ENCODE measurements at regions not wholly inside any gene's neighbourhood (a gene's known extent, or its start where the extent isn't known, plus 50 kb on each side); places are given as distances from the start of the nearest gene placed in this dataset.
"Not testable (repeated sequence)": the region's sequence is repeated elsewhere in the genome, so short reads cannot be mapped to it uniquely, and the experiment has no call there.

- DNase-seq, result no peak
These were observed 183.1 kb upstream of the KAZN start for GRCh38 chr1:14415396-14415795.

DNA sequence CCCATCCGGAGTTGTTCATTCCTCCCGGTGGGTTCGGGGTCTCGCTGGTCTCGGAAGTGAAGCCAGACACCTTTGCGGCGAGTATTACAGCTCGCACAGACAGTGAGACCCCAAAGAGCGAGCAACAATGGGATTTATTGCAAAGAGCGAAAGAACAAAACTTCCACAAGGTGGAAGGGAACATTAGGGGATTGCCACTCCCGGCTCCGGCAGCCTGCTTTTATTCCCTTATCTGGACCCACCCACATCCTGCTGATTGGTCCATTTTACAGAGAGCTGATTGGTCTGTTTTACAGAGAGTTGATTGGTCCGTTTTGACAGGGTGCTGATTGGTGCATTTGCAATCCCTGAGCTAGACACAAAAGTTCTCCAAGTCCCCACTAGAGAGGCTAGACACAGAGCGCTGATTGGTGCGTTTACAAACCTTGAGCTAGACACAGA is 178.7 kb upstream of the KAZN start:
- DNase-seq, result not testable (repeated sequence)

DNA sequence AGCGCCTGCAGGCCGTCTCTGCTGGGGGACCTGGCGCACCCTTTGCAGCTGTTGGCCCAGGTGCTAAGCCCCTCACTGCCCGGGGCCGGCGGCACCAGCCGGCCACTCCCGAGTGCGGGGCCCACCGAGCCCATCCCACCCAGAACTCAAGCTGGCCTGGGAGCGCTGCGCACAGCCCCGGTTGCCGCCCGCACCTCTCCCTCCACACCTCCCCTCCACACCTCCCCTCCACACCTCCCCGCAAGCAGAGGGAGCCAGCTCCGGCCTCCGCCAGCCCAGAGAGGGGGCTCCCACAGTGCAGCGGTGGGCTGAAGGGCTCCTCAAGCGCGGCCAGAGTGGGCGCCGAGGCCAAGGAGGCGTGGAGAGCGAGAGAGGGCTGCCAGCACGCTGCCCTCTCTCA is 177.8 kb upstream of the KAZN start:
- DNase-seq, result no peak

DNA sequence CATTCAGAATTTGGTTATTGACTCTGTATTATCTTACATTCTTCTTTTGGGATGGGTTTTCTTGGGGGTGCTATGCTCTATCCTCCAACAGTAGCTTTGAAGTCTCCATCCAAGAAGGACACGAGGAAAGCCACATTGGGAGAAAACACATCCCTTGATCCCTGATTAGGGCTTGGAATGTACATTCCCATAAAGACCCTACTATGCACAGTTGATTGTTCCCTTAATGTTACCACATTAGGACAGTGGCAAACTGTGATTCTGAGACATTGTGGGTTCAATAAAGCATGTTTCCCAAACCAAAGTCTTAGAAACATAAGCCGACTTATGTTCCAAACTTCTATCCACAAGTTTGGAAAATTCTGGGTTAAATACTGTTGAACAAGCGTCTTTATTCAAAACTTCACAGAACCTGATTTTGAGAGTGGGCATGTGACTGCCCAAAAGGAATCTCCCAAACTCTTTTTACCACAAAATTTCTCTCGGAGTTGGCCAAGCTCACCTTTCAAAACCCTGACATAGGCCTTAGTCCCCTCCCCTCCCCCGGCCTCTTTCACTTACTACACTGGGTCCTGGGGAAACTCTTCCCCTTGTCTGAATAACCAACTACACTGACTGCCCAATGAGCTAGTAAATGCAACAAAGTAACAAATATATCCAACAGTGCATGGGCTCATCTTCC is 177.0 kb upstream of the KAZN start:
- no peak for DNase-seq

DNA sequence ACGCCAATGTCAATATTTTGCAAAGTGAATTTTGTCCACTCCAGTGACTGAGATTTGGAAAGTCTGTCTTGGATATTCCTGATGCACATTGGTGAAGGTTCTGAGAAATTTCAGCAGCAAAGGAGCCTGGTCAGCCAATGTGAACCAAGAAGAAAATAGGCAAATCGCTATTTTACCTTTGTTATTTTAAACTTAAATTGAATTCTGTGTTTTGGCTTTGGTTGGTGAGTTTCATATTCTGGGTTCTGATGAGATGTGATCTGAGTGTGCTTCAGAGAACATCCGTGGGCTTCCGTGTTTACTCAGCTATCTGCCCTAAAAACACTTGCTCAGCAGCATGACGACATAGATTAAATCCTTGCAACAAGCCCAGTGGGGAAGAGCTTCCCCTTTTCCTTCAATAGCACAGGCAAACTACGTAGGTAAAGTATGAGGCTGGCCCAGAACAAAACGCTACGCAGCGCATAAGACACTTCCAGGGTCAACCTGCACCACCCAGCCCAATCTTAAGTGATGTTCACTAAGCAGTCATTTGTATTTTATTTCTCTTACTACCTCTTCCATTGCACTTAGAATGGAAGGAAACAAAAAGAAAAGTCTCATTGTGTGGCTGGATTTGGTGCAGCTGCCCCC is 176.4 kb upstream of the KAZN start:
- no peak for DNase-seq

GRCh38 chr1:14424325-14425002 is 174.0 kb upstream of the KAZN start:
- DNase-seq, result no peak

DNA sequence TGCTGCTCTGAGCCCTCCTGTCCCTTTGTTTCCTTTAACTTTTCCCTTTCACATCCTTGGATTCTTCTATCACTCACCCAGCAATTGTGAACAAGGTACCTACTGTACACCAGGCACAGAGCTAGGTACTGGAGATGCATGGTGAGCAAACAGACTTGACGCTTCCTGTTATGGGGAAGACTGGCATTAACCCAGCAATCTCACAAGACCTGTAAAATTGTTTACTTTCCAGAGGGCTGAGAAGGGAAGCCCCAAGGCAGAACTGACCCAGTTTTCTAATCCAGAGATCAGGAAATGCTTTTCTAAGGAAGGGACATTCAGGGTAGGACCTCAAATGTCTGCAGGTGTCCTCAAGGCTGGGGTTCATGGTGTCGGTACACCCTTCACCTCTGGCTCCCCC is 171.6 kb upstream of the KAZN start:
- no peak for DNase-seq

- DNase-seq, result no peak
These were observed 168.9 kb upstream of the KAZN start for GRCh38 chr1:14429577-14429976.

- not testable (repeated sequence) for DNase-seq
These were observed 165.8 kb upstream of the KAZN start for GRCh38 chr1:14432728-14433127.

- no peak for DNase-seq
These were observed 163.0 kb upstream of the KAZN start for GRCh38 chr1:14435368-14436023.

GRCh38 chr1:14437417-14437918 is 161.0 kb upstream of the KAZN start:
- no peak for DNase-seq

DNA sequence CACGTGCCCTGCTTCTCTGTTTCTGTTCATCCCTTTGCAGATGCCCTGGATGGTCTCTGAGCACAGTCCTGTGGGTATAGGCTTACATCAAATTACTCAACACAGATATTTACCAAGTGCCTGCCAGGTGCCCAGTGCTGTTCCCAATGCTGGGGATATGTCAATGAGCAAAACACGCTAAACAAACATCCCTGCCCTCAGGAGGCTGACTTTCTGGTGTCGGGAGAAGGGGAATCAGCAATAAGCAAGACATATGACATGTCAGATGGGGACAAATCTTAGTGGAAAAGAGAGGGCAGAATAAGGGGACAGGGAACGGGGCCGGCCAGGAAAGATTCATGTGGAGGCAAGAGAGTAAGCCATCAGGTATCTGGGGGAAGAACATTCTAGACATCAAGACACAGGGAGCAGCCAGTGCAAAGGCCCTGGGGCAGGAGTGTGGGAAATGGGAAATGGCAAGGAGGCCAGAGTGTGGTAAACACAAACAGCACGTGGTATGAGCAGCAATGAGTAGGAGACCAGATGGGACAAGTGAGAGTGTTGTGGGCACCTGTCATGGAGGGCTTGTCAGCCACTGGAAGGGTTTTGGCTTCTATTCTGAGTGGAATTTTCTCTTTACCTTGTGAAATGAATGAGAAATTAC is 160.2 kb upstream of the KAZN start:
- DNase-seq, result no peak

GRCh38 chr1:14439015-14439414 is 159.5 kb upstream of the KAZN start:
- no peak for DNase-seq

DNA sequence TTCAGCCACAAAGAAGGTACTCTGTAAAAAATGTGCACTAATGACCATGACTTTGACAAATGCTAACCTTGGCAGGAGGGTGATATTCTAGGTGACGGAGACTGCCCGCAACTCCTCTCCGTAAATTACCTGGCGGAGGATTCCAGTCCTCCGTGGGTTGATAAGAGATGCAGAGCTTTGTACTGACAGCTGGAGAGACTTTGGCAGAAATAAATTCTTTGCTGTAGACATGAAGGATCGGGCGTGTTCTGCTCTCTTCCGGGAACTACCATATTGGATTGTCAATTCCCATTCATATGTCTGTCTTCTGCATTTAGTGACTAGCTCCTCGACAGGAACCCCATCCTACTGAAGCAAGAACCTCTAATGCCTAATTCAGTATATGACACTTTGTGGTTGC is 158.3 kb upstream of the KAZN start:
- no peak for DNase-seq

DNA sequence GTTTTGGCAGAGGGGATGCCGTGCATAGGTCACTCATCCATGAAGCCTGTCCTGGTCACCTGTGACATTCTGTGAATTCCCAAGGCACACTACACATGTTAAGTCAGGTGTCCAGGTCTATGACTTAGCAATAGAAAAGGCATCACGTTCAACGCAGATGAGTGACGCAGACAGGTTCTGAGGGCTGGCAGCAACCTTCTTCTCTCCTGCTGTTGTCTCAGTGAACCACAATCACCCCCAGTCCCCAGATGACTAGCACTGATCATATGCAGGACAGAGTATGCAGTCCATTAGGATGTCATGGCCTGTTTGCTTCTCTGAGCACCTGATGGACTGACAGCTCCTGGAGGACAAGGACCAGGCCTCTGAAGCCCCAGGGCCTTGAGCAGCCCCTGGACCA is 157.8 kb upstream of the KAZN start:
- DNase-seq, result no peak

- DNase-seq, result no peak
These were observed 157.2 kb upstream of the KAZN start for GRCh38 chr1:14441302-14441741.

DNA sequence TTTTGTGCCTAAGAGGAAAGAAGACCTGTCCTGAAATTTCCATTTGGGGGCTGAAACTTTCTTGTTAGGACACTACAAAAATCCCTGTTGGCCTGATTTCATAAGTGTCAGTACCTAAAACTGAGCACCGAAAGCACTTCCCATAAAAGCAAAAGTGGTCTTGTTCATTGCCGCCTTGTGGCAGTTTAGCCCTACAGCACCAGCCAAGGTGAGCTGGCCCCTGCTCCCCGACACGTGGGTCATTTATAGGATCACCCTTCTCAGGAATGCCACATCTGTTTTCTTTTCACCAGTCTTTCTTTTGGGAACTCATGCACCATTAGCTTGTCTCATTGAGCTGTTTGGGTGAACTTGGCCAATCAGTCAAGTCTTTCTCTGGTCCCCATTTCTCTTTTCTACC is 155.8 kb upstream of the KAZN start:
- no peak for DNase-seq

- no peak for DNase-seq
These were observed 155.2 kb upstream of the KAZN start for GRCh38 chr1:14443164-14443787.

- DNase-seq, result no peak
These were observed 147.3 kb upstream of the KAZN start for GRCh38 chr1:14451217-14451616.

GRCh38 chr1:14452551-14452950 is 145.9 kb upstream of the KAZN start:
- no peak for DNase-seq

DNA sequence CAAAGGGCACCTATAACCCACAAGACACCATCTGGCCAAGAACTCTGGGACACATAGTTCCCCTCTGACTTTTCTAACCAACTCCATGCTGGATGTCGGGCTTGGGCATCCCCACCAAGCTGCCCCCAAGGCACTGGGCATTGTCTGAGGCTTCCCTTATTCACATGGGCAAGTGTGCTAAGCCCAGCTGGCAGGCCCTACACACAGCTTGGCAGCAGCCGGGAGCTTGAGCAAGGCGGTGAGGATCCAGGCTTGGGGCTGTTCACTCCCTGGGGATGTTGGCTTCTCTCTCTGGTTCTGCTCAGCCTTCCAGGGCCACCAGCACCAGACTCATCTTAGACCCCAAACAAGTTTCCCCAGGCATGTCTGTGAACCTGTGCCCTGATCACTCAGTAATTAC is 138.3 kb upstream of the KAZN start:
- DNase-seq, result no peak

- DNase-seq, result no peak
These were observed 135.6 kb upstream of the KAZN start for GRCh38 chr1:14462851-14463250.

DNA sequence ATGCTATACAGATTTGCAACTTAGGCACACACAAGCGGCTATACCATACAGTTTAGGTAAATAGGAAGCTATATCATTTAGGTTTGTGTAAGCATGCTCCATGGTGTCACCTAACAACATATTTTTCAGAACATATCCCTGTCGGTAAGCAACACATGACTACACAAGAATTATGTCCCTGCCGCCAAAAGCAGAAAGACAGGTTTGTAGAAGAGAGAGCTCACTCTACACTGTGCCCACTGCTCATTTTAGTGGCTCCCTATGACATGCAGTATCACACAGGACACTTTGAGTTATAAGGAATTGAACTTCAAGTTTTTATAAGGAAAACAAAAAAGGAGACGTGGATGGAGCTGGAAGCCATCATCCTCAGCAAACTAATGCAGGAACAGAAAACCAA is 132.5 kb upstream of the KAZN start:
- no peak for DNase-seq
